Suprapubic skin (tissue), 4 donors: ENCODE measurements at regions not wholly inside any gene's neighbourhood (a gene's known extent, or its start where the extent isn't known, plus 50 kb on each side); places are given as distances from the start of the nearest gene placed in this dataset.

Source experiments
- CTCF ChIP-seq, 2 donors: fragments of 200-600 bp in 1 of 2; fragments of 450-650 bp in 1 of 2; sonication (generic) in 1 of 2; IDR thresholded peaks; one replicate each; pipeline ENCODE4 v1.5.1; 2016 to 2019; ENCODE audit warnings: antibody characterized with exemption in 2 of 2, mild to moderate bottlenecking in 1 of 2, moderate library complexity in 1 of 2
- POLR2A ChIP-seq, 2 donors: fragments of 450-650 bp; IDR thresholded peaks; one replicate each; pipeline ENCODE4 v1.6.1; 2017; ENCODE audit warnings: antibody characterized with exemption in 2 of 2, mild to moderate bottlenecking in 2 of 2, moderate library complexity in 2 of 2
- POLR2AphosphoS5 ChIP-seq, 3 donors: sonication (generic); formaldehyde crosslinking; IDR thresholded peaks; one replicate each; pipeline ENCODE4 v1.6.1; 2017; ENCODE audit warnings: antibody characterized with exemption in 3 of 3

GRCh38 chr1:58849551-58849950 lies 65.7 kb upstream of the JUN start:
- no peak for TF ChIP-seq CTCF (IDR thresholded peaks at IDR 0.05)
- TF ChIP-seq POLR2AphosphoS5 (IDR thresholded peaks at IDR 0.05), result no peak
- TF ChIP-seq POLR2A (IDR thresholded peaks at IDR 0.05), result no peak
